ENCODE measurements at regions not wholly inside any gene's neighbourhood (a gene's known extent, or its start where the extent isn't known, plus 50 kb on each side); places are given as distances from the start of the nearest gene placed in this dataset.
"Not testable (repeated sequence)": the region's sequence is repeated elsewhere in the genome, so short reads cannot be mapped to it uniquely, and the experiment has no call there.

DNA sequence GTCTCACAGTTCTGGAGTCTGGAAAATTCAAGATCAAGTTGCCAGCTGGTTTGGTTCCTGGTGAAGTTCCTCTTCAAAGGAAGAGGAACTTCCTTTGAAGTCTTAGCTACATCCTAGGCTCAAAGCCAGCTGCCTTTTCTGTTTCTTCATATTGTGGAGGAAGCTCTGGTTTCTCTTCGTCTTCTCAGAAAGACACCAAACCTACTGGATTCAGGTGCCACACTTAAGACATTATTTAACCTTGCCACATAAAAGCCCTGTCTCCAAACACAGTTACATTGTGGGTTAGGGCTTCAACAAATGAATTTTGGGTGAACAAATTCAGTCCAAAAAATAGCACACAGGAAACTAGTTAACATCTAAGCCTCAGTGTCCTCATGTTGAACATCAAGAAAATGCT lies 1019.8 kb downstream of the GALC start:
- DNase-seq (ENCODE audit: low spot score), result no peak

DNA sequence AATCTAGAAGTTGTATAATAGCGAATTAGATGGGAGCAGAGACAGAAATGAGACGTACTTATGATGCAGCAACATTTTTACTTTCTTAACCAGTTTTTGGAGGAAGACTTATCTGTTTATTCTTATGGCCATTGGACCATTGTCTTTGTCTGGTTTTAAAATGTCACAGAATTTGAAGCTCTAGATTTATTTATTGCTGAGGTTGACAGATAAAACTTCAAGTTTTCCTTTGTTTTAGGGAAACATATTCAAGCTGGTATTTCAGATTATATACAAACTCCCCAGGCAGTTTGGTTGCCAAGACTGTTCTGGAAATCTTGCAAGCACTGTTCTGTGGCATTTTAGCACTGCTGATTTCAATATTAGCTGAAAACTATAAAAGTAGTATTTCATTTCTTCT lies 1021.7 kb downstream of the GALC start:
- DNase-seq (ENCODE audit: low spot score), result no peak

- DNase-seq (ENCODE audit: low spot score), result peak; percentile 4
Observed at GRCh38 chr14:86961106-86961716, 1031.8 kb downstream of the GALC start.

DNA sequence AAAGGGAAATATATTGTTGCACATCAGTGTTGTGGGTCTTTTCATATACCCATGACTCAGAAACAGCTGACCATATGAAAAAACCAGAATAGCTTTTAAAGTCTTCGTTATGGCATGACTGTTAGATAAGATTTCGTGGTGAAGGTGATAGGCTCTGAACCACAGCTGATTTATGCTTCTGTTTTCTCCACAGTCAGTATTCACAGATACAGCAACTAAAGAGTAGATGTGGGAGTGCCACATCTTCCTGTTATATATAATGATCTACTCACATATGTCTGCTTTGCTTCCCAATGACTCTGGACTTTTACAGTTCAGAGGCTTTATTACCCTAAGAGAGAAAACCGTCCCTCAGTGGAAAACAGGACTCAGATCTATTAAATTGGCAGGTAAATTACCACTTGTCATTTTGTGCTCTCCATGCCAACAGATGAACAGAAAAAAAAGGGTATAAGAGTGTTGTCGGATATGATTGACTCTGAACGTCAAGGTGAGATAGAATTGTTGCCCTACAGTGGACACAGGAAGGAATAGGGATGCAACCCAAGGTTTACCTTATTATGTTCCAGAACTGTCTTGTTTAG lies 1037.1 kb downstream of the GALC start:
- DNase-seq (ENCODE audit: low spot score), result no peak

GRCh38 chr14:86954623-86955022 lies 1038.4 kb downstream of the GALC start:
- no peak for DNase-seq (ENCODE audit: low spot score)

GRCh38 chr14:86946446-86946845 lies 1046.5 kb downstream of the GALC start:
- no peak for DNase-seq (ENCODE audit: low spot score)

- no peak for DNase-seq (ENCODE audit: low spot score)
Observed at GRCh38 chr14:86944434-86944833, 1048.5 kb downstream of the GALC start.

DNA sequence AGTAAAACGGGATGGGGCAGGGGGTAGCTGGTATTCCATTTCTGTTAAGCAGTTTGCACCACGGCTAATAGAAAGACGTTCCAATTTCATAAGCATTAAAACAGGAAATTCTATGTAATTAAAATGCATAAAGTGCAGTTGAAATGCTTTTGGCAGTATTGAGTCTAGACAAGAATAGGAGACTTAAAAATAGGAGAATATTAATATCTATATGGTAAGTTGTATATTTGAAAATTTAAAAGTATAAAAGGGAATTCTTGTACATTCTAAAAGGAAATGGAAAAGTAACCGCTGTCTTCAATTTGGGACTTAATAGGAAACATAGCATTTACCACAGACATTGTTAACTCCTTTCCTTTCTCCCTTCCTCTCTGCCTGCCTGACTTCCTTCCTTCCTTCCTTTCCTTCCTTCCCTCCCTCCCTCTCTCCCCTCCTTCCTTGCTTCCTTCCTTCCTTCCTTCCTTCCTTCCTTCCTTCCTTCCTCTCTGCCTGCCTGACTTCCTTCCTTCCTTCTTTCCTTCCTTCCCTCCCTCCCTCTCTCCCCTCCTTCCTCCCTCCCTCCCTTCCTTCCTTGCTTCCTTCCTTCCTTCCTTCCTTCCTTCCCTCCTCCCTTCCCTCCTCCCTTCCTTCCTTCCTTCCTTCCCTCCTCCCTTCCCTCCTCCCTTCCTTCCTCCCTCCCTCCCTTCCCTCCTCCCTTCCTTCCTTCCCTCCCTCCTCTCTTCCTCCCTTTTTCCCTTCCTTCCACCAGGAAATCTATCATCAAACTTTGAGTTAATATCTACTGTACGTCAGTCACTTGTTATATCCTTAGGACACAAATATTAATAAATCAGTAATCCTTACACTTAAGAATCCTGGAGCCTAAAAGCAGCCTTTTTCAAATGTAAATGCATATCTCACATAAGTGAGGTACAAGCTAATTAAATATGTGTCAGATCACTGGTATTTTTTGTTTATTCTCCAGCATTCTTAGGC lies 1049.3 kb downstream of the GALC start:
- no peak for DNase-seq (ENCODE audit: low spot score)

GRCh38 chr14:86942936-86943335 lies 1050.0 kb downstream of the GALC start:
- no peak for DNase-seq (ENCODE audit: low spot score)

DNA sequence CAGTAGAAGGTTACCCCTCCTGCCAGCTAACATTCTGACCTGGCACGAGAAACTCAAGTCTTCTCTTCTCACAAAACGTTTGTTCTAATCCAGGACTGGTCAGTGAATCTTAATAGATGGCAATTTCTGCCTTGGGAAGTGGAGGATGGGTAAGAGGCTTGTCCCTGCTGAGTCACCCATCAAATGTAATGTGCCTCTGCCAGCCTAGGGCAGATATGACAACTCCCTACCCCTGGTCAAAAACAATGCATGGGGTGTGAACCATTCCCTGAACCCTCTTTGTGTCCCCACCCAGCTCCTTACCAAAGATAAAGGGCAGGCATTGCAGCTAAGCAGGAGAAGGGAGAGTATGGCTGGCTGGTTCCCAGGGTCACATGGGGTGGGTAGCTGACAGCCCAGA lies 1052.9 kb downstream of the GALC start:
- no peak for DNase-seq (ENCODE audit: low spot score)

DNA sequence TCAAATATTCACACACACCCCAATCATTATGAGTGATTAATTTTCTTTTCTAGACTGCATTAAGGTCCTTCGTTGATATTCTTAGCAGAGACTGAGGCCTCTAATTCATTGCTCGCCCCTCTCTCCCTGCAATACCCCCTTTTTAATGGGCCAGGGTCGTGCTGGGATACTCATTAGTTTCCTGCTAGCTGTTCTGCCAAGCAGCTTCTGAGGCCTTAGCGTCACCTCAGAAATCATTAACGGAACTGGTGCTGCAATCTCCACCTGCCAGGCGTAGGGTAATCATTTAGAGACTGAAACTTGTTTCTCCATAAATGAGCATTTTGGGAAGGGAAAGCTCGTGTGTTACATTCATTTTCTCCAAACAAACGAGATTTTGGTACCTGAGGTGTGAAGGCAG lies 1054.7 kb downstream of the GALC start:
- DNase-seq (ENCODE audit: low spot score), result no peak

GRCh38 chr14:86936556-86936955 lies 1056.4 kb downstream of the GALC start:
- DNase-seq (ENCODE audit: low spot score), result no peak

DNA sequence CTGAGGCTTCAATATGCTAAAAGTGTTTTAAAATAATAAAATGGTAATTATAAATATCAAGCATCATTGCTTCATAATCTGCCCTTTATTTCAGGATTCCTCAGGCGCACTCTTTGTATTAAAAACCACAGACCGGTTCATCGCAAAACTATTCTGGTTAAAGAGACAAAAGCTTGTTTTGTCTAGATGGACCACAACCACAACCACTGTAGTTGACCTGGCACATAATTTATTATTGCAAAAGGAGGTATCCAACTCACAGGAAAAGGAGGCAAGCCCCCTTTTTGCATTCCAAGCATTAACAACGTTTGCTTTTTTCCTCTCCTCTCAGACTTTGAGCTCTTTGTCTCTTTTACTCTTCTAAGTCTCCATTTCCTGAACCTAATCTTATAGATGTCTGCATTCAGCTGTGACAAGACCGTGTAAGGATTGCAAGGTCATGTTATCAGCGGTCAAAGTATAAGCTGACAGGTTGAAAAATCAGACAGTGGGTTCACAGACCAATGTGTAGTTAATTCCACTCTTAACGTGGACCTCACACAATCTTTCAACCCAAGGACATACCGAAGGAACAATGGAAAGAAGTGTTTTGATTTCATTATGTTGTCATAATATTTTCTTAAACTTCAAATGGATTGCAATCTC lies 1057.6 kb downstream of the GALC start:
- no peak for DNase-seq (ENCODE audit: low spot score)

DNA sequence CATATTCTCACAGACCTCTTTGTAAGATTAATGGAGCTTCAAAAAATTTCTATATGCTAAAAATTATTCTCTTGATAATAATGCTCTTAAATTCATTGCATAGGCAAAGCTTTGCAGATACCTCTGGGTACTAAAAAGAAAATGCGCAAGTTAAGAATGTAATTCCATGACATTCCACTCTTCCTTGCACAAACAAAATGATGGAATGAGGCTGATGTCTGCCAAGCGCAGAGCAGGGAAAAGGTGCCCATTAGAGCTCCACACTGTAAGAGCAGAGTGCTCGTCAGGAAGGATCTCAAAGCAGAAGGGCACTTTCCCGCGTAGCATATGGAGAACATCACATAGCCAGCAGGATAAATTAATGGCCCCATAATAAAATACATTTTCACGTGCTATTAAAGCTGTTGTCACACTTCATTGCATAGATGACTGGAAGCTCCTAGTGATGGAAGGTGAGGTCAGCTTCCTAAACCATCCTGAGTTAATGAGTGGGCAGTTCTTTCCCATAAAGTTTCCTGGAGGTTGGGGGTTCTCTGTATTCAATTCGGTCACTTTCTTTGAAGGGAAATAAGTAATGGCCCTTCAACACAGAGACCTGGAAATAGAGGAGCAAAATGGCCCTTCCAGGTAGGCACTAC lies 1058.9 kb downstream of the GALC start:
- DNase-seq (ENCODE audit: low spot score), result no peak

GRCh38 chr14:86933460-86933859 lies 1059.5 kb downstream of the GALC start:
- DNase-seq (ENCODE audit: low spot score), result no peak

DNA sequence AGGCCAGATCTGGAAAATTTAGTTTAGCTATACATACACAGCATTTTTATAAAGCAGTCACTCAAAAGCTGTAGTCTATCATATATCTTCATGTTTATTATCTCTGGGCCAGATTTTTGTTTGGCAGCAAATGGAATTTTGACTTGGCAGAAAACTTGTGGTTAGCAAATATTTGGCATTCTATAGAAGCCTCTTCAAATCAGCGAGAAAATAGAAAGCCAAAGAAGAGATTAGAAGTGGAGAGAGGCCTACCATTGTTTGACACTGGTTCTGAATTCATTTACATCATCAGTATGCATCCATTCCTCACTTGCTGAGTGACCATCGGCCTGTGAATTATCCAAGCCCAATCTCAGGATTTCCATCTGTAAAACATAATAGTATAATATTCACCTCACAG lies 1077.6 kb downstream of the GALC start:
- no peak for DNase-seq (ENCODE audit: low spot score)

- DNase-seq (ENCODE audit: low spot score), result no peak
Observed at GRCh38 chr14:86912709-86913108, 1080.3 kb downstream of the GALC start.

DNA sequence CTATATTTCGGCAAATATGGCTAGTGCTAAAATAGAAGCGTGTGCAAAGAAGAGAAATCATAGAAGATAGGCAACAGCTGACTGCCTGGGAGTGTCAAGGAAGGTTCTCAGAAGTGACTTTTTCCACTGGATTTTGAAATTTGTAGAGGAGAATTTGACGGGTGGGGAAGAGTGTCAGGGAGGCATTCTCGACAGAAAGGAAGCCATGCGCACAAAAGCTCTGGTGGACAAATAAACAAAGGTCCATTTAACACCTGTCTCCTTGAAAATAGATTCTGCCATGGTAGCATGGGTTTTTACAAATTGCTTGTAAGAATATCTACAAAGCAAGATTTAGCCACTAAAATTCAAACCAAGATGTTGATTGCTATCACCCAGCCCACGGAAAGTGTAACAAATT lies 1081.5 kb downstream of the GALC start:
- DNase-seq (ENCODE audit: low spot score), result no peak

GRCh38 chr14:86905386-86905926 lies 1087.5 kb downstream of the GALC start:
- not testable (repeated sequence) for DNase-seq (ENCODE audit: low spot score)

DNA sequence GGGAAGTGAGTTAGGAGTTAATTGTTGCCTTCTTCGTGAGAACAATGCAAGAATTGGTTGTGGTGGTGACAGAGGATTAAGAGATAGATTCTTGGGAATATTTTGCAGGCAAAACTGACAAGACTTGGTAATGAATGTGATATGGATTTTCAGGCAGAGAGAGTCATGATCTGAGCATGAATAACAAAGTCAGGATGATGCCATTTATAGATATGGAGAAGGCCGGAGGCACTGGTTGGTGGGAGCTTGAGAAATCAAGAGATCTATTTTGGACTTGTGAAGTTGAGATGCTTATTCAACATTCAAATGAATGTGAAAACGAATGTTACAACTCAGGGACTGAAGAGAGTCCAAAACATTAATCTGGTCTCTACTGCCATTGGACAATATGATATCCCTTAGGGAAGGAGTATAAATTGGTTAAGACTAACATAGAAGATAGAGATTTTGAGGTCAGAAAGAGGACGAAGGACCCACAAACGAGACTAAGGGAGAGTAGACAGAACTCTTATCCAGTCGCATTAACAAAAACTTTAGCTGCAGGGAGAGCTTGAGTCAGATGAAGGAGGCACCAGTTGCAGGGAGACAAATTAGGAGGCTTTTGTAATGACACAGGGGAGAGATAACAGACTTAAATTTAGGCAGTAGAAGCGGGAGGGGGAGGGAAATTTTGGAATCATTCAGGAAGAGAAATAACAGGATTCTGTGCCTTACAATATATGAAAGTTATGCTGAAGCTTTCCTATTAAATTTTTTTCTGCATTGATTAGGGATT lies 1090.6 kb downstream of the GALC start:
- no peak for DNase-seq (ENCODE audit: low spot score)
